GM23248 (cell line): ENCODE measurements at regions not wholly inside any gene's neighbourhood (a gene's known extent, or its start where the extent isn't known, plus 50 kb on each side); places are given as distances from the start of the nearest gene placed in this dataset.

Experiments used
- EZH2 ChIP-seq: fragments of 200-600 bp; sonication (generic); IDR thresholded peaks from 2 replicates; pipeline ENCODE4 v1.6.1; 2018; ENCODE audit warnings: antibody characterized with exemption, mild to moderate bottlenecking; ENCODE audit not compliant: insufficient read depth, poor library complexity, severe bottlenecking
- EZH2phosphoT487 ChIP-seq: fragments of 200-600 bp; sonication (generic); IDR thresholded peaks from 2 replicates; pipeline ENCODE4 v1.6.1; 2018; ENCODE audit warnings: antibody characterized with exemption, moderate library complexity, mild to moderate bottlenecking, low read depth; ENCODE audit not compliant: insufficient read depth

DNA sequence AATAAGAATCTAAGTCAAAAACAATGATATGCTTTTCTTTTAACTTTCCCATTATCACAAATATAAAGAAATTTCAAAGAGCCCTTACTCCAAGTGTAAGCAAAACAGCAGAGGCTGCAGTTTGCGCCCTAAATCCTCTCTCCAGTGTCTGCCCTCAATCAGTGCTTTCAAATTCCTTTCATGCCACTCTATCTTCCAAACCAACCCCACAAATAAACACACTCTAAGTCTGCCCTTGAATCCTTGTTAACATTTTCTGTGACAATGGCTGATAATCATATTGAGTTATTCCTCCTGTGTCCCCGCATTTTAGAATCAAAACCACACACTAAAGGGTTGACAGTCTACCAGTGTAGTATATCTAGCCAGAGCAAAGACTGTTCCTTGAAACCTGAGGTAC lies 317.9 kb upstream of the MARCKS start:
- TF ChIP-seq EZH2: no peak
- TF ChIP-seq EZH2phosphoT487: no peak
